ENCODE measurements at regions not wholly inside any gene's neighbourhood (a gene's known extent, or its start where the extent isn't known, plus 50 kb on each side); places are given as distances from the start of the nearest gene placed in this dataset.

DNA sequence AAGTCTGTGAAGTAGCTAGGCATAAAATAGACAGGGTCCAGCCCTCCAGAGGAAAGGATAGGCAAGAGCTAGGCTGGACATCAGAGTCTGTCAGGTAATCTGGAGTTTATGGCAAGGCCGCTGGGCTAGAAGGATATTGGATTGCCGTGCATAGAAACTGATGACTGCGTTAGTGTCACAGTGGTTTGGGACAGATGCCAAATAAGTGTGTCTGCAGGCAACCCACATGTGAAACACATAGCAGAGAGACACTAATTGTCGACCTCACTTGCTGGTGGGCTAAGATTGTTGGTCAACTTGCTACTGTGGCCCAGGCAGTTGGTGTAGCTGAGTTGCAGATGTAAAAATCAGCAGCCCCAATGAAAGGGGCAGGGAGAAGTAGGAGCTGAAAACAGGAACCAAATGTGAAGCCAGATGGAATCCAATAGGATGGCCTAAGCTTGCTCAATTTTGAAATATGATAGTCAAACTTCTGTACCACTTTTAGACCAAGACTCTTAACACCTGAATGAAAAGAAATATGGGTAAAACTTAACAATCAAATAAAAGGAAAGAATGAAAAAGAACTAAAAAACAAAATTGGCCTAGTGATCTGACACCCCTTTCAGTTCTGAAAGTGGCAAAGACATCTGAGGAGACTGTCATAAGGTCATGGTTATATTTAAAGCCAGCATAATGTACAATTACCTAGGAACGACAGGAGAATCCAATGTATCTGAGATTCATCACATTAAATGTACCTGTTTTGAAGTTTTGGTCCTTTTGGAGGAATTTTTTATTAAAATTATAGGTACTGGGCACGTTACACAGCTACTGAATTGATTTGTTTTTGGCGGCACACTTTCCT is 243.3 kb upstream of the ACTBL2 start:
- TF ChIP-seq SP2 (IDR thresholded peaks at IDR 0.05; ENCODE audit: low read length) = no peak
- no peak for TF ChIP-seq POLR2A (IDR thresholded peaks at IDR 0.05; ENCODE audit: control extremely low read depth in 1 of 2, low read depth in 2 of 2, low read length in 2 of 2)
- no peak for TF ChIP-seq CTCF (IDR thresholded peaks at IDR 0.05; ENCODE audit: control extremely low read depth in 1 of 3, insufficient read depth in 1 of 3, low read depth in 1 of 3, low read length in 3 of 3)
- no peak for TF ChIP-seq RBBP5 (IDR thresholded peaks at IDR 0.05; ENCODE audit: borderline replicate concordance, low read depth, low read length)
- TF ChIP-seq GABPA (IDR thresholded peaks at IDR 0.05; ENCODE audit: borderline replicate concordance, insufficient read depth, low read length) = no peak
- no peak for TF ChIP-seq EP300 (IDR thresholded peaks at IDR 0.05; ENCODE audit: borderline replicate concordance in 1 of 2, low read depth in 2 of 2, low read length in 2 of 2)

Data from H1 (cell line).